C4-2B (cell line): ENCODE measurements at regions not wholly inside any gene's neighbourhood (a gene's known extent, or its start where the extent isn't known, plus 50 kb on each side); places are given as distances from the start of the nearest gene placed in this dataset.

Source experiments
- ZFX ChIP-seq: fragments of 450-650 bp; IDR thresholded peaks from 2 replicates; pipeline ENCODE4 v1.6.1; 2017
- TF ChIP-seq, protein P1 (sequence below): fragments of 450-650 bp; conservative IDR thresholded peaks from 2 replicates; pipeline ENCODE4 v1.5.1; 2017; ENCODE audit warnings: mild to moderate bottlenecking

DNA sequence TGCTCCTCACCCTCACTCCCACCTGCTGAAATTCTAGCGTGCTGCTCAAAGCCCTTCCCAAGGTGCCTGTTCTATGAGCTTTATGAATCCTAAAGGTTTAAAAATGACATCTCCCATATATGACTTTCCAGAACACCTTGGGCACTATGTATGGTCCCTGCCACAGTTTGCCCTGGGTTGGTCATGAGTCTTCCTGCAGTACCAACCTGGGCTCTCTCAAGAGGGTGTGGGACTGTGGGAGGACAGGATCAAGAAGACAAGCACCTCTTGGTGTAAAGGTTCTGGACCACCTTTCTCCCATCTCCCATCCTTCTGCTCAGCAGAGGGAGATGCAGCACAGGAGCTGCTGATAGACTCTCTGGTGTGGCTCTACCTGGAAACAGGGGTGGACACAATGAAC, 134.1 kb downstream of the FCRL5 start:
- TF ChIP-seq, protein P1, sequence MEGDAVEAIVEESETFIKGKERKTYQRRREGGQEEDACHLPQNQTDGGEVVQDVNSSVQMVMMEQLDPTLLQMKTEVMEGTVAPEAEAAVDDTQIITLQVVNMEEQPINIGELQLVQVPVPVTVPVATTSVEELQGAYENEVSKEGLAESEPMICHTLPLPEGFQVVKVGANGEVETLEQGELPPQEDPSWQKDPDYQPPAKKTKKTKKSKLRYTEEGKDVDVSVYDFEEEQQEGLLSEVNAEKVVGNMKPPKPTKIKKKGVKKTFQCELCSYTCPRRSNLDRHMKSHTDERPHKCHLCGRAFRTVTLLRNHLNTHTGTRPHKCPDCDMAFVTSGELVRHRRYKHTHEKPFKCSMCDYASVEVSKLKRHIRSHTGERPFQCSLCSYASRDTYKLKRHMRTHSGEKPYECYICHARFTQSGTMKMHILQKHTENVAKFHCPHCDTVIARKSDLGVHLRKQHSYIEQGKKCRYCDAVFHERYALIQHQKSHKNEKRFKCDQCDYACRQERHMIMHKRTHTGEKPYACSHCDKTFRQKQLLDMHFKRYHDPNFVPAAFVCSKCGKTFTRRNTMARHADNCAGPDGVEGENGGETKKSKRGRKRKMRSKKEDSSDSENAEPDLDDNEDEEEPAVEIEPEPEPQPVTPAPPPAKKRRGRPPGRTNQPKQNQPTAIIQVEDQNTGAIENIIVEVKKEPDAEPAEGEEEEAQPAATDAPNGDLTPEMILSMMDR: no peak
- TF ChIP-seq ZFX: no peak
